ENCODE measurements at regions not wholly inside any gene's neighbourhood (a gene's known extent, or its start where the extent isn't known, plus 50 kb on each side); places are given as distances from the start of the nearest gene placed in this dataset.

DNA sequence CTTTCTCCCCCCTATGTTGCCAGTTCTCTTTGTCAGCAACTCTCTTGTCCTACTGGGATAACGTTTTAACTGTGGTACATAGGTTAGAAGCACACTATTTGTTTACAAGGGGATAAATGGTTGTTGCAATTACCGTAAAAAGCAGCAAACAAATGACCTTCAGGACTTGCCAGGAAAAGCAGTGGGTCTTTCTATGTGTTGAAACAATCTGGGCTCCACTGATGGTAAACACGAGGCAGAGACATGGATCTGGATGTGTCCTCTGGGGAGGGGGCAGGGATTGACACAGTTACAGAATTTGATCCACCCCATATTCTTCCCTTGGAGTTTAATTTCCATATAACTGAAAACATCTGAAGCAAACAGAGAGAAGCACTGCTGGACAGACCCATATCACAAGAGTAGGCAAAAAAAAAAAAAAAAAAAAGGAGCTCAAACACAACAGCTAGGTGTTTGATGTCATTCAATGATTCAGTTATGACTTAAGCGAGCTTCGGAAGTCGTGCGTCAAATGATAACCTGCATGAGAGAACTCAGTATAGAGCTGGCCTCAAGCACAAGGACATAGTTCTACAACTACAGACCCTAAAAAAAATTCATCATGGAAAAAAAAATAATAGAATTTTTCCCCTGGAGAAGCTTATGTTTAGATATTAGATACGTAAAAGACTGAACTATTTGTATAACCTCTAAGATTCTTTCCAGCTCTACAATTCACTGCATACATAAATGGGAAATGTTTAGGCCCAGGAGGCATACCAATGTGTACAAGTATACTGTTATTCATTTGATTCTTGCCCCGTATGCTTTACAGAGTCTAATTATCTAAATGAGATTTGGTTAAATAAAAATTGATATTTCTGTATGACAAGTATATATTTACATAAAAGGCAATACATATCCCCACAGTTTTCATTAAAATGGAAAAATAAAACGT lies 127.7 kb downstream of the ALDH8A1 start:
- no peak overlapping the region for H3K4me3 ChIP-seq (ENCODE audit: low read length)
- H3K4me1 ChIP-seq (ENCODE audit: control insufficient read depth, insufficient read depth, low read length): no peaks in the 10 kb centered on the region
- no peaks in the 10 kb centered on the region; the same call in 1 of the 2 replicates for H3K9me3 ChIP-seq (ENCODE audit: control insufficient read depth, insufficient read depth, low read length)
- H3K27me3 ChIP-seq (ENCODE audit: control insufficient read depth, insufficient read depth, low read length): no peaks in the 10 kb centered on the region
- H3K27ac ChIP-seq (ENCODE audit: low read length): no peak overlapping the region
- no peaks in the 10 kb centered on the region for H3K36me3 ChIP-seq (ENCODE audit: control insufficient read depth, insufficient read depth, low read length)
- WGBS (ENCODE audit: insufficient coverage, insufficient read length): no CpG with 5 or more reads among the region's 10 CpGs
- no peak for DNase-seq (ENCODE audit: low read depth, low spot score)

DNA sequence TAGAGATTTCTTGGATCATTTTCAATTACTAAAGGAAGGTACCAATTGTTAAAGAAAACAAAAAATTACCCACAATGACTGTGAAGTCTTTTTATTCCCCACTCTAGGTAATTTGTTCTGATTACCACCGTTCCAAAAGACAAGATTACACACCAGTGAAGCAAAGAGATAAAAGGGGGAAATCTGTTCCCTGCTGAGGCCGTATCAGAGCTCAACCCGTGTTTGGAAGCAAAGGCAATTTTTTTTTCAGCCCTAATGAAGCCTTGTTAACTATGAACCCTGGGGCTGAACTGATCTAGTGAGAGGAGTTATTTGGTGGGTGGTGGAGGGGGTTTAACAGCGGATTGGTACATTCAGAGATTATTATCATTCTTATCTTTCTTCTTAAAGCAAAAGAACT lies 128.5 kb downstream of the ALDH8A1 start:
- H3K4me3 ChIP-seq (ENCODE audit: low read length): no peak overlapping the region

DNA sequence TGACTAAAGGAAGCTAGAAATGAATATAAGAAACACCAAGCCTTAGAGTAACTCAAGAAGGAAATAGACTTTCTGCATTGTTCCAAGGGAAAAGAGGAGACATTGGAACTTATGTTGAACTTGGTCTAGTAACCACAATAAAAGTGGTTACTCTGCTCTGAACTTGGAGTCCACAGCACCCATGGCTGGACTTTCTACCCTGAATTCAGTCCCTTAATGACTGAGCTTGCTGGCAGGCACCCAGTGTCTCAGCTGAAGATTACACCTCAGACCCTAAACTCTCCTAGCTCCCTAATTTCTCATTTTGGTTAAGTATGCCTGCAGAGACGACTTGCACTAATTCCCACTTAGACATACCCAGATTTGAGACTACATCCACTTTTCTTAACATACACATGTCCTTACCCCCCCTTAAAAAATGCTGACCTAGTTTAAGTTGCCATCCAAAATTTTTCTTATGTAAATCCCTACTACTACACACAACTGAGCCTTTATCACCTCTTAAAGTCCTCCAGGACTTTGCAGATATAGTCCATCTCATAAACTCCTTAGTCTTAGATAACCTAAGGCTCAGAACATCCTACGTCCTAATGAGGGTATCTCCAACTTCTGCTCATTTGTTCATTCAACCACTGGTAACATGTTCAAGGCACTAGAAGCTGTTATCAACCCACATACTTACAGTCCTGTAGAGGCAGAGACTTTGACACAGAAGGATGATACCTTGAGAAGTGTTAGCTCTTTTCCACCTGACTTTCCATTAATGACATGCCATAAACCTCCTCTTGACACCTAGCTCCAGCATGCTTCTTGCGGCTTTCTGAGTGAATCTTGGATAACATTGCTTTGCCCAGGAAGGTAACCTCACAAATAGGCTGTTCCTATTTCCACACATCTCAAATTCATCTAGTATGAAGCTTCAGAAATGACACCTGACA lies 129.8 kb downstream of the ALDH8A1 start:
- no peak overlapping the region for H3K27ac ChIP-seq (ENCODE audit: low read length)
- no peaks in the 10 kb centered on the region for H3K4me1 ChIP-seq (ENCODE audit: control insufficient read depth, insufficient read depth, low read length)
- no peaks in the 10 kb centered on the region for H3K27me3 ChIP-seq (ENCODE audit: control insufficient read depth, insufficient read depth, low read length)
- H3K9me3 ChIP-seq (ENCODE audit: control insufficient read depth, insufficient read depth, low read length): no peaks in the 10 kb centered on the region; the same call in 1 of the 2 replicates
- WGBS (ENCODE audit: insufficient coverage, insufficient read length): no CpG with 5 or more reads among the region's 3 CpGs
- H3K4me3 ChIP-seq (ENCODE audit: low read length): no peak overlapping the region
- DNase-seq (ENCODE audit: low read depth, low spot score): no peak
- no peaks in the 10 kb centered on the region for H3K36me3 ChIP-seq (ENCODE audit: control insufficient read depth, insufficient read depth, low read length)

More for the DNA sequence above, 128.5 kb downstream of the ALDH8A1 start:
- no peak for DNase-seq (ENCODE audit: low read depth, low spot score)
- no CpG with 5 or more reads among the region's 4 CpGs for WGBS (ENCODE audit: insufficient coverage, insufficient read length)
- Histone ChIP-seq H3K9me3 (ENCODE audit: control insufficient read depth, insufficient read depth, low read length) (no peaks in the 10 kb centered on the region; the same call in 1 of the 2 replicates), H3K4me1 (ENCODE audit: control insufficient read depth, insufficient read depth, low read length) (no peaks in the 10 kb centered on the region), H3K27ac (ENCODE audit: low read length) (no peak overlapping the region), H3K27me3 (ENCODE audit: control insufficient read depth, insufficient read depth, low read length) (no peaks in the 10 kb centered on the region), H3K36me3 (ENCODE audit: control insufficient read depth, insufficient read depth, low read length) (no peaks in the 10 kb centered on the region)

DNA sequence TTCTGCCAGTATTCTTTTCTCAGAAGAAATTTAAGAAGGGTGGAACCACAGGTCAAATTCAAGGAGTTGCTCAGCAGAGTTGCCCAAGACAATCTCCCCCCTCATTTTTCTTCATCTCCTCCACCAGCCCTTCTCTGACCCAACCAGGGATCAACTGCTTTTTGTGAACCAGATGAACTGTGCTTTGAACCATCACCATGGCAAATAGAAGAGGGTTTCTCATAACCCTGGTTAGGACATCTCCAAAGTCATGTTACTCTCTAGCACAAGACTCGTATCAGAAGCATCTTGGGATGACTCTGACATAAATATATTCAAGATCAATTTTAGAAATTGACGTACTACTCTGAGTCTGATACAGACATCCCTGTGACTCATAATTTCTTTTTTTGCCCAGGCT lies 130.7 kb downstream of the ALDH8A1 start:
- H3K27me3 ChIP-seq (ENCODE audit: control insufficient read depth, insufficient read depth, low read length): no peaks in the 10 kb centered on the region
- H3K4me1 ChIP-seq (ENCODE audit: control insufficient read depth, insufficient read depth, low read length): no peaks in the 10 kb centered on the region
- H3K36me3 ChIP-seq (ENCODE audit: control insufficient read depth, insufficient read depth, low read length): no peaks in the 10 kb centered on the region
- H3K27ac ChIP-seq (ENCODE audit: low read length): no peak overlapping the region
- H3K9me3 ChIP-seq (ENCODE audit: control insufficient read depth, insufficient read depth, low read length): no peaks in the 10 kb centered on the region
- no peak for DNase-seq (ENCODE audit: low read depth, low spot score)
- WGBS (ENCODE audit: insufficient coverage, insufficient read length): no CpG with 5 or more reads among the region's 2 CpGs
- H3K4me3 ChIP-seq (ENCODE audit: low read length): no peak overlapping the region

DNA sequence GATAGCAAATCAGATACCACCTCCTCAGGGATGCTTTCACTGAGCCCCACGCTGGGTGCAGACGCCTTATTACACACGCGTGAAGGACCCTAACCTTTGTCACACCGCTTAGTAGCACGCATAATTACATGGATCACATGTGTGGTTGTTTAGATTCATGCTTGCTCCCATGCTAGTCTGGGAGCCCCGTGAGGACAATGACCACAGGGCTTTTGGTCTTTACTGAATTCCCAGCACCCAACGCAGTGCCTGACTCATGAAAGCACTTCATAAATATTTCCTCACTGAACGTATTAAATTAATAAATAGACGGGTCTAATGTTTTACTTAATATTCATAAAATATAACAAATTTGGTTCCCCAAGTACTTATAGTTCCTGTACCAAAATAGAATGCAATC lies 132.5 kb downstream of the ALDH8A1 start:
- H3K9me3 ChIP-seq (ENCODE audit: control insufficient read depth, insufficient read depth, low read length): no peaks in the 10 kb centered on the region
- no peaks in the 10 kb centered on the region for H3K27me3 ChIP-seq (ENCODE audit: control insufficient read depth, insufficient read depth, low read length)
- no peaks in the 10 kb centered on the region for H3K36me3 ChIP-seq (ENCODE audit: control insufficient read depth, insufficient read depth, low read length)
- WGBS (ENCODE audit: insufficient coverage, insufficient read length): no CpG with 5 or more reads among the region's 10 CpGs
- no peak overlapping the region for H3K27ac ChIP-seq (ENCODE audit: low read length)
- no peak for DNase-seq (ENCODE audit: low read depth, low spot score)
- no peaks in the 10 kb centered on the region for H3K4me1 ChIP-seq (ENCODE audit: control insufficient read depth, insufficient read depth, low read length)
- no peak overlapping the region for H3K4me3 ChIP-seq (ENCODE audit: low read length)

DNA sequence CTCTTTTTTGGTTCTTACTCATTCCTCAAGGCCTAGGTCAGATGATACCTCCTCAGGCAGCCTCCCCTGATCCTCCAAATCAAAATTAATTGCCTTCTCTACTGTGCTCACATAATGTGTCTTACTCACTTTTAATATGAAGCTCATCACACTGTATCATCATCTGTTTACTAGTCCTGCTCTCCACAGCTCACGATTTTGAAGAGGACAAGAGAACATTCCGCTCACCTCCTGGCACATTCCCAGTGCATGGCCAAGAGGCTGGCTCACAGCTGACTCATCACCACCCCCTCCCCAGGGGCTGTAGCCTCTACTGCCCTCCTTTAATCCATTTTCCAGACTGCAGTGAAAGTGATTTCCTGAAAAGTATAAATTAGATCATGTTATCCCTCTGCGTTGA lies 133.1 kb downstream of the ALDH8A1 start:
- WGBS (ENCODE audit: insufficient coverage, insufficient read length): no CpG with 5 or more reads among the region's 3 CpGs
- no peaks in the 10 kb centered on the region for H3K9me3 ChIP-seq (ENCODE audit: control insufficient read depth, insufficient read depth, low read length)
- no peaks in the 10 kb centered on the region for H3K36me3 ChIP-seq (ENCODE audit: control insufficient read depth, insufficient read depth, low read length)
- no peaks in the 10 kb centered on the region for H3K27me3 ChIP-seq (ENCODE audit: control insufficient read depth, insufficient read depth, low read length)
- no peaks in the 10 kb centered on the region for H3K4me1 ChIP-seq (ENCODE audit: control insufficient read depth, insufficient read depth, low read length)
- H3K27ac ChIP-seq (ENCODE audit: low read length): no peak overlapping the region
- DNase-seq (ENCODE audit: low read depth, low spot score): no peak
- no peak overlapping the region for H3K4me3 ChIP-seq (ENCODE audit: low read length)

DNA sequence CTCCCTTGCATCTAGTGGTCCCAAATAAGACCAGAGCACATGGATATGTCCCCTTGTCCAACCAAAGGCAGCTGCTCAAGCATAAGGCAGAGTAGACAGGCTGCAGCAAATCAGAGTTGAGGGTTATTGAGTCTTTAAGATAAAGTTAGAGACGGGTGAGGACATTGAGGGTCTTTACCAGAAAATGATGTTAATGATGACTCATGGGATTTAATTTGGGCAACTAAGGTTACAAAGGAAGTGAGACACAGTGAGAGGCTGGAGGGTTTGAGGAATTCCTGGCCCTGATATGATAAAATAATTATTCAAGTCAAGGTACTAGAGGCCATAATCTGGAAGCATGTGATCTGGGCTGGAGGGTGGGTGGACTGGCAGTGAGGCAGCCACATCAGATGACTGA lies 133.6 kb downstream of the ALDH8A1 start:
- Histone ChIP-seq H3K27me3 (ENCODE audit: control insufficient read depth, insufficient read depth, low read length) (no peaks in the 10 kb centered on the region), H3K36me3 (ENCODE audit: control insufficient read depth, insufficient read depth, low read length) (no peaks in the 10 kb centered on the region), H3K4me3 (ENCODE audit: low read length) (no peak overlapping the region), H3K9me3 (ENCODE audit: control insufficient read depth, insufficient read depth, low read length) (no peaks in the 10 kb centered on the region), H3K27ac (ENCODE audit: low read length) (no peak overlapping the region), H3K4me1 (ENCODE audit: control insufficient read depth, insufficient read depth, low read length) (no peaks in the 10 kb centered on the region)
- no peak for DNase-seq (ENCODE audit: low read depth, low spot score)
- WGBS (ENCODE audit: insufficient coverage, insufficient read length): no CpG with 5 or more reads among the region's 1 CpG

DNA sequence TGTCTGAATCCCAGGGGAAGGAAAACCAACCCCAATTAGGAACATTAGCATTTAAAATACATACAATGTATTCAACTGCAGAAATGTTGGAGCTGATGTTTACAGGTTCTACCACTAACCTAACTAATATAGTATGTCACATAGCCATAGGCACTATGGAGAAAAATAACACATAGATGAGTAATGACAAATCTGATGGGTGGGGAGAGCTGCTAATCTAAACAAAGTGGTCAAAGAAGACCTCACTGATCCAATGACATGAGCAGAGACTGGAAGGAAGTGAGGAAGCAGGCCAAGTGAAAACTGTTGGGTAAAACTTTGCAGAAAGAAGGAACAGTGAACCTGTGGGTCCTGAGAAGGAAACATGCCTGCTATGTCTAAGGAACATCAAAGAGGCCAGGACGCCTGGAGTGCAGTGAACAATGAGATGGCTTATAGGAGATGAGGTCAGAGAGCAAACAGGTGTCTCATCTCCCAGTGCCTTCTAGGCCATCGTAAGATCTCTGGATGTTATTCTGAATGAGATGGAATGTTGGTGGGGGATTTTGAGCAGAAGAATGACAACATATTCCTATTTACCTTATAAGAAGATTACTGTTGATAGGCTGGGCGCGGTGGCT lies 135.7 kb downstream of the ALDH8A1 start:
- Histone ChIP-seq H3K36me3 (ENCODE audit: control insufficient read depth, insufficient read depth, low read length) (no peaks in the 10 kb centered on the region), H3K27ac (ENCODE audit: low read length) (no peak overlapping the region), H3K9me3 (ENCODE audit: control insufficient read depth, insufficient read depth, low read length) (no peaks in the 10 kb centered on the region), H3K4me1 (ENCODE audit: control insufficient read depth, insufficient read depth, low read length) (no peaks in the 10 kb centered on the region), H3K27me3 (ENCODE audit: control insufficient read depth, insufficient read depth, low read length) (no peaks in the 10 kb centered on the region), H3K4me3 (ENCODE audit: low read length) (no peak overlapping the region)
- WGBS (ENCODE audit: insufficient coverage, insufficient read length): no CpG with 5 or more reads among the region's 4 CpGs
- DNase-seq (ENCODE audit: low read depth, low spot score): no peak

DNA sequence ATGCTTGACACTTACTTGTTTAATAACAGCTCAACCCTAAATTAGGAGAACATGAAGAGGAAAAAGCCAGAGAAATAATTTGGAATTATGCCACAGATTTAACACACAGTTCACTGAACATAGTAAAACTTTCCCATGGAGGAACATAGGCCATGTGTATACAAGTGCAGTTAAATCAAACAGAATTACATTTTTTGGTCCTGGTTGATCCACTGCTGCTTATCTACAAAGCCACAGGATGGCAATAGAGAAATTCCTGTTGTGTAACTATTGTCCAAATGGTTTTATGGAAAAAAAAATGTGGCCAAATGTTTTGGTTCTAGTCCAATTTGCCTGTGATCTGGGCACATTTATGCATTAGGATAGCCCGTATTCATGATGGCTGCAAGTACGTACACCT lies 136.8 kb downstream of the ALDH8A1 start:
- Histone ChIP-seq H3K9me3 (ENCODE audit: control insufficient read depth, insufficient read depth, low read length) (no peaks in the 10 kb centered on the region), H3K36me3 (ENCODE audit: control insufficient read depth, insufficient read depth, low read length) (no peaks in the 10 kb centered on the region), H3K4me3 (ENCODE audit: low read length) (no peak overlapping the region), H3K27ac (ENCODE audit: low read length) (no peak overlapping the region), H3K4me1 (ENCODE audit: control insufficient read depth, insufficient read depth, low read length) (no peaks in the 10 kb centered on the region), H3K27me3 (ENCODE audit: control insufficient read depth, insufficient read depth, low read length) (no peaks in the 10 kb centered on the region)
- no CpG with 5 or more reads among the region's 2 CpGs for WGBS (ENCODE audit: insufficient coverage, insufficient read length)
- no peak for DNase-seq (ENCODE audit: low read depth, low spot score)

DNA sequence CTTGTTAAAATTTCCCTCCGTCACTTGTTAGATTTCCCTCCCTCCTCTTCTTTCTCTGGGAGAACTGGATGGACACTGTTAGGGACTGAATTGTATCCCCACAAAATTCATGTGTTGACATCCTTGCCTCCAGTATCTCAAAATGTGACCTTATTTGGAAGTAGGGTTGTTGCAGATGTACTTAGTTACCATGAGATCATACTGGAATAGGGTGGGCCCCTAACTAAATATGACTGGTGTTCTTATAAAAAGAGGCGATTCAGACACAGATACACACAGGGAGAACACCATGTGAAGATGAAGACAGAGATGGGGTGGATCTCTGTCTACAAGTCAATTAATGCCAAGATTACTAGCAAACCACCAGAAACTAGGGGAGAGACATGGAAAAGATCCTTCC lies 139.5 kb downstream of the ALDH8A1 start:
- no peak overlapping the region for H3K4me3 ChIP-seq (ENCODE audit: low read length)
- H3K36me3 ChIP-seq (ENCODE audit: control insufficient read depth, insufficient read depth, low read length): no peaks in the 10 kb centered on the region
- no CpG with 5 or more reads among the region's 2 CpGs for WGBS (ENCODE audit: insufficient coverage, insufficient read length)
- H3K9me3 ChIP-seq (ENCODE audit: control insufficient read depth, insufficient read depth, low read length): no peaks in the 10 kb centered on the region
- H3K27ac ChIP-seq (ENCODE audit: low read length): no peak overlapping the region
- no peaks in the 10 kb centered on the region for H3K27me3 ChIP-seq (ENCODE audit: control insufficient read depth, insufficient read depth, low read length)
- no peaks in the 10 kb centered on the region for H3K4me1 ChIP-seq (ENCODE audit: control insufficient read depth, insufficient read depth, low read length)
- no peak for DNase-seq (ENCODE audit: low read depth, low spot score)

All from iPS DF 6.9 (cell line).